ENCODE measurements at regions not wholly inside any gene's neighbourhood (a gene's known extent, or its start where the extent isn't known, plus 50 kb on each side); places are given as distances from the start of the nearest gene placed in this dataset.
"Not testable (repeated sequence)": the region's sequence is repeated elsewhere in the genome, so short reads cannot be mapped to it uniquely, and the experiment has no call there.

- no peak for DNase-seq (ENCODE audit: low read depth, low spot score)
Measured at GRCh38 chr3:3902161-3902560, 102.9 kb downstream of the LRRN1 start.

DNA sequence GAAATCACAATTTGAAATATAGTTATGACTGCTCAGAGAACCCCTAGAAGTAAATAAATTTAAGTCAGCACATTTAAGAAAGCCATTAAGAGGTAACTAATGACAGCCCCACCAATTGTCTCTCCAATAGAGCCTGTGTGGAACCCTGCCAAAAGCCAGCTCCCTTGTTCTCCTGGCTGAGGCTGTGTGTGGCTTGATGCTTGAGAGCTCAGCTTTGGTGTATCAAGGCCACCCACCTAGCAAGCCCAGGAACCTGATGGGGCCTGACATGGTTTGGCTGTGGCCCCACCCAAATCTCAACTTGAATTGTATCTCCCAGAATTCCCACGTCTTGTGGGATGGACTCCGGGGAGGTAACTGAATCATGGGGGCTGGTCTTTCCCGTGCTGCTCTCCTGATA is 106.9 kb downstream of the LRRN1 start:
- no peak for DNase-seq (ENCODE audit: low read depth, low spot score)

DNA sequence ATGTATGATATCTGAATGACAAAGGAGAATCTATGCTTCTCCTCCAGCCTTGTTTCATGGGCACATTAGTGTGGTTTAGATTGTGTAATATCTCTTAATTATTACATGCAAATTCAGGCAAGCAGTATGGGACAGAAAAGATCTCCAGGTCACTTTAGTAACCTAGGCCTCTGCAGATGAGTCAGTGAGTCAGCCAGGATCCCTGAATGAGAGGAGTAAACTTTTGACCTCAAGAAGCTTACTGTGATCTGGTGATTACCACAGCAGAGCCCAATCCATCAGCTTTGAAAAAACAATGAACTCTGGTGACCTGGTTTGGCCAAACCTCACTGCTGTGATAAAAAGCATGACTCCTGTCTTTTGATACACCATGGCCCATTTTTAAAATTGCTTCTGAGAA is 107.8 kb downstream of the LRRN1 start:
- DNase-seq (ENCODE audit: low read depth, low spot score): no peak

GRCh38 chr3:3918763-3919162 is 119.5 kb downstream of the LRRN1 start:
- no peak for DNase-seq (ENCODE audit: low read depth, low spot score)

DNA sequence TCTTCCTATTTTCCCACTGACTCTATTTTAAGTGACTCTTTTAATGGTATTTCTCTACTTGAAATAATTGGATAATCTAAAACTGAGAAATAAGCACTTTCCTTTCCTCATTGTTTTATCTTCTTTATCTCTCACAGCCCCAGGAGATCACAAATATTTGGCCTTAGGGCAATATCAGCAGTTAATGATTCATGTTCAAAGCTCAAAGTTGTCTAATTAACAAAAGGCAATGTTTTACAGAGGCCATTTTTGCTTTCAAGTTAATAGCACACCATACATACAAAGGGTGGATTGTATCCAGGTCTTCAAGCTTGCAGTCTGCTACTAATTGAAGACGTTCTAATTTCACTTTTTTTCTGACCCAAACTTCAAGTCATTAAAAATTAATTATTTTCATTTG is 120.1 kb downstream of the LRRN1 start:
- DNase-seq (ENCODE audit: low read depth, low spot score): no peak

- DNase-seq (ENCODE audit: low read depth, low spot score): no peak
Measured at GRCh38 chr3:3923619-3924018, 124.4 kb downstream of the LRRN1 start.

GRCh38 chr3:3927198-3927597 is 128.0 kb downstream of the LRRN1 start:
- no peak for DNase-seq (ENCODE audit: low read depth, low spot score)

DNA sequence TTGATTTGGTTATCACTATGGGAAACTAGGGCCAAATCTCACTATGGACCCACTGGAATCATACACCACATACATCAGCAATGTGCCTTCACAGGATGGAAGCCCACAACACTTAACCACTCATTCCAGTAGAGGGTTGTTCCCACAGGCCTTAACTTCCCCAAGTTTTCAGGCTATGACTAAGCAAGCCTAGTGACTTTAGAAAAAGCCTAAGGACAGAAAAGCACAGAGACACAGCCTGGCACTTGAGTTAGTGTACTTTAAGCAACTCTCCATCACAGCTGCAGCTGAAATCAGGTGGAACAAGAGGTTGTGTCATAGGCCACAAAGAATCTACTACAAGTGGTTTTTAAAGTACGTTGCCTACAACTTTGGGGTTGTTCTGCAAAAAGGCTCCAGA is 128.7 kb downstream of the LRRN1 start:
- DNase-seq (ENCODE audit: low read depth, low spot score): no peak

- DNase-seq (ENCODE audit: low read depth, low spot score): peak; percentile 4
Measured at GRCh38 chr3:3941380-3941779, 142.1 kb downstream of the LRRN1 start.

DNA sequence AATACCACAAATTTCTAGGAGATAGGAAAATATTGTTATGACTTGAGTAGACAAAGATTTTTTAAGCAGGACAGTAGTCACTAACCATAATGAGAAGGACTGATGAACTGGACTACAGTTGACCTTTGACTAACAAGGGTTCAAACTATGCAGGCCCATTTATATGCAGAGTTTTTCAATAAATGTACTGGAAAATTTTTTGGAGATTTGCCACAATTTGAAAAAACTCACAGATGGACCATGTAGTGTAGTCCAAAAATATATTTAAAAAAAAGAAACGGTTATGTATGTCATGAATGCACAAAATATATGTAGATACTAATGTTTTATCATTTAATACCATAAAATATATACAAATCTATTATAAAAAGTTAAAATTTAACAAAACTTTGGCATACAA is 151.8 kb downstream of the LRRN1 start:
- DNase-seq (ENCODE audit: low read depth, low spot score): no peak

GRCh38 chr3:3951501-3951900 is 152.3 kb downstream of the LRRN1 start:
- no peak for DNase-seq (ENCODE audit: low read depth, low spot score)

DNA sequence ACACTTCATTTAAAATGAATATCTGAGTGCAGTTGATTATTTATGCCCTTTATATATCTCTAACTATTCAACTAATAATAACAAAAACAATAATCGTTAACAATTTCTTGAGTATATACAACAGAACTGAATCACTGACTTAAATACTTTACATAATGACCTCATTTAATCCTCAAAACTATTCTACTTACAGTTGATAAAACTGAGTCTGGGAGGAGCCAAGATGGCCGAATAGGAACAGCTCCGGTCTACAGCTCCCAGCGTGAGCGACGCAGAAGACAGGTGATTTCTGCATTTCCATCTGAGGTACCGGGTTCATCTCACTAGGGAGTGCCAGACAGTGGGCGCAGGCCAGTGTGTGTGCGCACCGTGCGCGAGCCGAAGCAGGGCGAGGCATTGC is 163.6 kb downstream of the LRRN1 start:
- not testable (repeated sequence) for DNase-seq (ENCODE audit: low read depth, low spot score)

GRCh38 chr3:3984053-3984452 is 184.8 kb downstream of the LRRN1 start:
- DNase-seq (ENCODE audit: low read depth, low spot score): no peak

- DNase-seq (ENCODE audit: low read depth, low spot score): no peak
Measured at GRCh38 chr3:3991598-3991997, 192.4 kb downstream of the LRRN1 start.

GRCh38 chr3:3992312-3992874 is 193.2 kb downstream of the LRRN1 start:
- no peak for DNase-seq (ENCODE audit: low read depth, low spot score)

DNA sequence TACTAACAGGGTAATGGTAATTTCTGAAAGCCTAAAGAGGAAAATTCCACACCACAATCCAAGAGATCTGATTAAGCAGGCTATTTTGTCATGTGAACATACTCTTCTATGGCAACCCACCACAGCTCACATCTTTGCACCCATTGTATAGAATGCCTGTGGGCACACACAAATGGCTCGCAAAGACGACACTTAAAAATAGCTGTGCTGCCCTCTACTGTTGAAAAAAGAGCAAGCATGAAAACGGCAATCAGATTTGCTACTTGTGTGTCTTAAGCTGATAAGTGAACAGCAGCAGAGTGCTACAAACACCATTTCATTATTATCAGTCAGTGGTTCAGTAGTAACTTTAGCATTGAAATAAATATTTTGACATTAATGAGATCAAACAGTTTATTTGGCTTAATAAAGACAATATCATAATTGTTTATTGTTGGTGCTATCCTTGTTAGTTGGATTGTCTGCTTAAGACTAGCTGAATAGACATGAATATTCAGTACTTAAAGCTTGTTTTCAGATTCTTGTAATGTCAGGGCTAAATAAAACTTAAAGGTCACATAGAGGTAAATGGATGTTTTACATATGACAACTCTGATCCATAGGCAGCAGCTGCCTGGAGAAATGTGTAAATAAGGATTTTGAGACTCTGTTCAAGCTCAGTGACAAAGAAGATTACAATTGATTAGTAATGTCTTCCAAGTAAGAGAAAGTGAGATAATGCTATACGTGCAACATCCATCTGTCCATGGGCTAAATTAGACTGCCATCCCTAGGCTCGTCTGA is 199.1 kb downstream of the LRRN1 start:
- DNase-seq (ENCODE audit: low read depth, low spot score): peak; percentile 71

GRCh38 chr3:3999340-3999739 is 200.1 kb downstream of the LRRN1 start:
- not testable (repeated sequence) for DNase-seq (ENCODE audit: low read depth, low spot score)

DNA sequence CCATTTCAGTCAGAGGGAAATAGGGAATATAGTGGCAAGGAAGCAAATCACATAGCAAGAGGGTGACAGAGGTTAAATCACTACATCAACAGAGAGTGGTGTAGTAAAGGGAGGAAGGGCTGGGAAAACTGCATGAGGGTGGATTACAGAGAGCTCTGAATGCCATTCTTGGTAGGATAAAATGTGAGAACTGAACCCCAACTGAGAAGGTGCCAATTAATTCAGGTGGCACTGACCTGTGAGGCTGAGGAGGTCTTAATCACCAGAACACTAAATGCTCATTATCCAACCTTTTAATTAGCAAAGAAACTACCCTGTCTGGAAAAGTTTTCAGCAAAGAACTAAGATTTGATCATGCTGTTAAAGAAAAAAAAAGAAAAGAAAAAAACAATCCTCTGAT is 202.7 kb downstream of the LRRN1 start:
- DNase-seq (ENCODE audit: low read depth, low spot score): no peak

DNA sequence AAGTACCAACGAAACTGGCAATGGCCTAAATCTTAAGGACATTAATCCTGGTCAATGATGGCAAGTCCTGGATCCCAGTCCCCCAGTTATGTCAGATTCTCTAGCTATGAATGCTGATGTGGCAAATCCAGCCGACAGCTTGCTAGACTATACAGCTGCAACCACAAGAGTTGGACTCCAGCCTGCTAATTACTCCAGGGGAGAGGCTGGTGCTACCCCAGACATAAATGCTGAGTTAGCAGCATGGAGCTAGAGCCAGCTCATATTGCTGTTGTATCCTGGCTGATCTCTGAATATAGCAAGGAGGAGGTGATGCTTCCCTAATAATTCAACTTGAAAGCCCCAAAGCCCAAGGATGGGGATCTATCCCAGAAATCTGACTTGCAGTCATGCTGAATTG is 207.1 kb downstream of the LRRN1 start:
- no peak for DNase-seq (ENCODE audit: low read depth, low spot score)

DNA sequence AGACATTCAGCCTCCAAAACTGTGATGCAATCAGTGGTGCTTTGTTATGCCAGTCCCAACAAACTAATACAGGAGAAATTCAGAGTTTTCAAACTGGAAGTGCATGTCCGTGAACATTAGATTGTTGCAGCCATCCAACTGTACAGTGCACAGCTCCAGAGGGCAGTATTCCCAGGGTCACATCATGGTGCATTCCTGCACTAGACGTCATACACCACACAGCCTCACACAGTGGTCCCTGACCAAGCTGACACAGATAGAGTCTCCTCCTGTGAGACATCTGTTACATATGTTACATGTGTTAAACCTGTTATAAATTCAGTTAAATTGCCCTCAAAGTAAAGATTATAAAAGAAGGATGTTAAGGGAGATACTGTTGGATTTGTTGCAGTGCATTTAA is 209.0 kb downstream of the LRRN1 start:
- DNase-seq (ENCODE audit: low read depth, low spot score): no peak

- DNase-seq (ENCODE audit: low read depth, low spot score): no peak
Measured at GRCh38 chr3:4011166-4011565, 211.9 kb downstream of the LRRN1 start.

DNA sequence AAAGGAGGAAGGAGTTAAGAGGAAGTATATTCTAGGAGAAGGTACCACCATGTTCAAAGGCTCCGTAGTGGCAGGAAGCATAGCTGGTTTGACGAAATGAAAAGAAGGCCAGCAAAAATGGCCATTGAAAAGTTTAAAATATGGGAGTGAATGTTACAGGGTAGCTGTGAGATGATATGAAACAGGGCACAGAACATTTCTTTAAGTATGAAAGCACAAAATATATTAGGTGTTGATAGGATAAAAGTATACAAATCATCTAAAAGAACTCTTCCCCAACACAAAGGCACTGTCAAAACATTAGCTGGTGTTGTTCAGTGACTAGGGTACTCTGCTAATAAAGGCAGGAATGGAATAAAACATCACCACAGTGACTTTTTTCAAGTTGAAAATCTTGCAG is 216.2 kb downstream of the LRRN1 start:
- DNase-seq (ENCODE audit: low read depth, low spot score): no peak

DNA sequence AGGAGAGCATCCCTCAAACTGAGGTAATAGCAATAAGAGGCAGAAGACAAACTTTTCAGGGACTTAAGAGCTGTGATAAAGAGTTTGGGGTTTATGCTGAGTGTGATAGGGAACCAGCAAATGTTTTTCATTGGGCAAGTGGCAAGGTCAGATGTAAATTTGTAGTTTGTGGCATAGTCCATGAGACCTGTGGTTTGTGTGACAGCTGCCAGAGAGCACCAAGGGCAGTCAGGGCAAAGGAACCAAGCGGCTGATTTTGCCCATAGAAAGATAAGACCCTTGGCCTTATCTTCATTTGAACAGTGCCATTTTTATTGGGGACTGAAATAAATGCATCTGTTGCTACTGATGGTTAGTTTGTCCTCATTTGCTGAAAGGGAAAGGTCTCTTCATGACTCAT is 220.3 kb downstream of the LRRN1 start:
- no peak for DNase-seq (ENCODE audit: low read depth, low spot score)

- DNase-seq (ENCODE audit: low read depth, low spot score): peak; percentile 15
Measured at GRCh38 chr3:4021162-4021561, 221.9 kb downstream of the LRRN1 start.

Measured in ELF-1 (cell line).